ENCODE measurements at regions not wholly inside any gene's neighbourhood (a gene's known extent, or its start where the extent isn't known, plus 50 kb on each side); places are given as distances from the start of the nearest gene placed in this dataset.

DNA sequence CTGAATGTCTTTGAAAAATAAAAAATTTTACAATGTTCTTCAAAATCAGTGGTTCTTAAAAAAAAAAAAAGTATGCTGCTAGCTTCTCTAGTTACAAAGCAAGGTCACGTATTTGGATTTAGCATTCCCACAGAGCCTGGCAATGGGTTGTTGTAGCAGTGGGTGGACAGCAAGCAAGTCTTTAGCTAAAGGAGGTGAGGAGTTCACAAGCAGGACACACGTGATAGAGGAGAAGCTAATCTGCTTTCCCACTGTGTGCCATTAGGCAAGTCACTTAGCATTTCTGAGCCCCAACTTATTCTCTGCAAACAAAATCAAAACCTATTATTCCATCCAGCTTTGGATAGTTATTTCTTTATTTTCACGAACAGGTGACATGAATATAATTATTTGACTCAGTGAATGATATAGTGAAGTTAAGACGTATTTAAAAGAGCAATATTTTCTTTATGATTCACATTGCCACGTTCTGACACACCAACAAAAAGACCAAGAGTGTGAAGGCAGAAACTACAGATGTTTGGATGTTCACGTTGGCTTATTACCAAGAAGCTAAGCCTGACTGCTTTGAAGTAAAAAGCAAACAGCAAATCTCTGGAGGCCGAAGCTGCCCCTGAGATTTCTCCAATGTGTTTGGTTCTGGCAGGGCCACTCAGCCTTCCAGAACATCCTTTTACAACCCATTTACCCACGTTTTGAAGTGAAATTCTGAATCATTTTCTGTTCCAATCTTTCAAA is 612.1 kb upstream of the CDH6 start:
- TF ChIP-seq CTCF (IDR thresholded peaks at IDR 0.05): no peak
- TF ChIP-seq POLR2A (IDR thresholded peaks at IDR 0.05): no peak
- TF ChIP-seq POLR2AphosphoS5 (IDR thresholded peaks at IDR 0.05): no peak
